ENCODE measurements at regions not wholly inside any gene's neighbourhood (a gene's known extent, or its start where the extent isn't known, plus 50 kb on each side); places are given as distances from the start of the nearest gene placed in this dataset.

DNA sequence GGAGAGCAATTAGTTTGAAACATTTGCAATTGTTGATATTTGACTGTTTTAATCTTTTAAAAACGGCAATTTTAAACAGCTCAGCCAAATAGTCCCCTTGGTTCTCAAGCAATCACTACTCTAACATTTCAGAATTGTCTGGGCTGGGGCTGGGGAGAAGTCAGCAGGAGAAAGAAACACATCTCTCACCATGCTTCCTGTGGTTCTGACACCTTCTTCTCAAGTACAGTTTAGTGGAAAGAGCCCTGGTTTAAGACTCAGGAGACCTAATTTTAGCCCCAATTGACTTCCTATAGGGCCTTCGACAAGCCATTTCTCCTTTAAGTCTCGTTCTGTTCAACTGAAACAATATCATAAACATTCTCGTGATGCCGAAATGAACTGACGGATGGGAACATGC lies 168.4 kb upstream of the CDYL start:
- Histone ChIP-seq H3K36me3 (ENCODE audit: control insufficient read depth, insufficient read depth, low read length) (no peaks in the 10 kb centered on the region), H3K4me3 (ENCODE audit: low read depth, low read length) (no peak overlapping the region), H3K27me3 (ENCODE audit: control insufficient read depth, insufficient read depth, low read length) (peaks cover under 1% of the 10 kb centered on the region; the same call in 1 of the 2 replicates)
- ChIA-PET CTCF (no interaction called here), POLR2A (no interaction called here)
- DNase-seq (ENCODE audit: low read depth) = no peak
- no peak for TF ChIP-seq CTCF (IDR thresholded peaks at IDR 0.05; ENCODE audit: insufficient read depth, low read depth, low read length)

- POLR2A ChIA-PET = no interaction called here
- Histone ChIP-seq H3K36me3 (ENCODE audit: control insufficient read depth, insufficient read depth, low read length) (no peaks in the 10 kb centered on the region), H3K27me3 (ENCODE audit: control insufficient read depth, insufficient read depth, low read length) (no peaks in the 10 kb centered on the region), H3K4me3 (ENCODE audit: low read depth, low read length) (no peak overlapping the region)
- DNase-seq (ENCODE audit: low read depth) = peak; percentile 39
- CTCF ChIA-PET = no interaction called here
- TF ChIP-seq CTCF (IDR thresholded peaks at IDR 0.05; ENCODE audit: insufficient read depth, low read depth, low read length) = no peak
Measured at GRCh38 chr6:4606821-4607704, 169.1 kb upstream of the CDYL start.

GRCh38 chr6:4606016-4606415 lies 170.2 kb upstream of the CDYL start:
- DNase-seq (ENCODE audit: low read depth) = no peak
- POLR2A ChIA-PET = no interaction called here
- CTCF ChIA-PET = interaction anchor here (0.8 kb wide), 1 partner anchor 9 kb away, joined by 3 read pairs; no protein-coding TSS in a partner anchor
- no peak for TF ChIP-seq CTCF (IDR thresholded peaks at IDR 0.05; ENCODE audit: insufficient read depth, low read depth, low read length)
- Histone ChIP-seq H3K36me3 (ENCODE audit: control insufficient read depth, insufficient read depth, low read length) (no peaks in the 10 kb centered on the region), H3K4me3 (ENCODE audit: low read depth, low read length) (no peak overlapping the region), H3K27me3 (ENCODE audit: control insufficient read depth, insufficient read depth, low read length) (no peaks in the 10 kb centered on the region)

- H3K27me3 ChIP-seq (ENCODE audit: control insufficient read depth, insufficient read depth, low read length) = no peaks in the 10 kb centered on the region
- CTCF ChIA-PET = interaction anchor here (0.8 kb wide), 1 partner anchor 8 kb away, joined by 3 read pairs; no protein-coding TSS in a partner anchor
- TF ChIP-seq CTCF (IDR thresholded peaks at IDR 0.05; ENCODE audit: insufficient read depth, low read depth, low read length) = no peak
- POLR2A ChIA-PET = no interaction called here
- no peak for DNase-seq (ENCODE audit: low read depth)
- no peak overlapping the region for H3K4me3 ChIP-seq (ENCODE audit: low read depth, low read length)
- H3K36me3 ChIP-seq (ENCODE audit: control insufficient read depth, insufficient read depth, low read length) = no peaks in the 10 kb centered on the region
Measured at GRCh38 chr6:4603856-4604369, 172.3 kb upstream of the CDYL start.

DNA sequence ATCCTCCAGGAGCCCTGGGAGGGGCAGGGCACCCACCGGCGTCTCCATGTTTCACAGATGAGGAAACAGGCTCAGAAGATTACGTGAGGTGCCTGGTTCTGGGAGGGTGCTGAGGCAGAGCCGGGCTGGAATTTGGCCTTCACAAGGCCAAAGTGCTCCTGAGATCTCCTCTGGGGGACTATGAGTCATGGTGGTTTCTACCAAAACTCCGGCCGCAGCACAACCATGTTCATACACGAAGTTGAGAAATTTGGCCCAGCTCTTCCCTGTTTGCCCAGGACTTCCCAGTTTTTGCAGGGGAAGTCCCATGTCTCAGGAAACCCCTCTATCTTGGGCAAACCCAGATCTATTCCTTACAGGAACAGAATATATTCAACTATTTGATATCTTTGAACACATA lies 172.9 kb upstream of the CDYL start:
- Histone ChIP-seq H3K4me3 (ENCODE audit: low read depth, low read length) (no peak overlapping the region), H3K27me3 (ENCODE audit: control insufficient read depth, insufficient read depth, low read length) (no peaks in the 10 kb centered on the region), H3K36me3 (ENCODE audit: control insufficient read depth, insufficient read depth, low read length) (no peaks in the 10 kb centered on the region)
- ChIA-PET POLR2A (no interaction called here), CTCF (no interaction called here)
- TF ChIP-seq CTCF (IDR thresholded peaks at IDR 0.05; ENCODE audit: insufficient read depth, low read depth, low read length) = no peak
- DNase-seq (ENCODE audit: low read depth) = no peak
